Activated naive CD8-positive, alpha-beta T cell treated with anti-CD3 and anti-CD28 coated beads for 36 hours (primary cell): ENCODE measurements at regions not wholly inside any gene's neighbourhood (a gene's known extent, or its start where the extent isn't known, plus 50 kb on each side); places are given as distances from the start of the nearest gene placed in this dataset.
A peak's percentile ranks its signal among the peaks of the same experiment; 100 is the strongest.
"Not testable (repeated sequence)": the region's sequence is repeated elsewhere in the genome, so short reads cannot be mapped to it uniquely, and the experiment has no call there.

Experiments used
- DNase-seq: peaks from one replicate; pipeline ENCODE4 v3.0.0; 2021
- H3K27ac Mint-ChIP-seq: one replicate; pipeline ENCODE4 v1.8.0; 2022; ENCODE audit warnings: mild to moderate bottlenecking, moderate library complexity, mixed read lengths
- H3K27me3 Mint-ChIP-seq: one replicate; pipeline ENCODE4 v1.8.0; 2022; ENCODE audit warnings: mild to moderate bottlenecking, mixed read lengths
- H3K36me3 Mint-ChIP-seq: one replicate; pipeline ENCODE4 v1.8.0; 2021; ENCODE audit warnings: mild to moderate bottlenecking, mixed read lengths
- H3K4me1 Mint-ChIP-seq: one replicate; pipeline ENCODE4 v1.8.0; 2021; ENCODE audit warnings: mixed read lengths
- H3K4me3 Mint-ChIP-seq: one replicate; pipeline ENCODE4 v1.8.0; 2022; ENCODE audit warnings: mild to moderate bottlenecking, moderate library complexity, mixed read lengths
- H3K9me3 Mint-ChIP-seq: one replicate; pipeline ENCODE4 v1.8.0; 2022; ENCODE audit warnings: mixed read lengths

DNA sequence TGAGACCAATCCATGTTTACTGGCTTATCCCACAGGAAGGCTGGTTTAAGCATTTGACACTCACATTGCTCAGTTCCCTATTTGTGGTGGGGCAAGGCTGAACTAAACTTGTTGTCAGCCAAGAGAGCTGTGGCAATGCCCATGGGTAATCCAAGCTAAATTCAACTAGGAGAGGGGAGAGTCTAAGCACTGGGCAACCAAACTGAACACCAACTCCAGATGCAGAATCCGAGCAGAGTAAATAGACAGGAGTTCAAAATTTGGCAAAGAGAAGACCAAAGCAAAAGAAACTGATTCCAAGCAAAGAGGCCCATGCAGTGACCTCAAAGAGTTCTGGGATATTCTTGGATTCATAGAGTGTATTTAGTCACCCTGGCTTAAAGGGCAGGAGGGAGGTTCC, 106.5 kb upstream of the NT5E start:
- H3K27me3 Mint-ChIP-seq = peaks cover 19% of the 10 kb centered on the region
- DNase-seq = no peak
- H3K9me3 Mint-ChIP-seq = no peaks in the 10 kb centered on the region
- no peak overlapping the region for H3K4me3 Mint-ChIP-seq
- H3K36me3 Mint-ChIP-seq = no peaks in the 10 kb centered on the region
- no peaks in the 10 kb centered on the region for H3K4me1 Mint-ChIP-seq
- H3K27ac Mint-ChIP-seq = no peak overlapping the region

DNA sequence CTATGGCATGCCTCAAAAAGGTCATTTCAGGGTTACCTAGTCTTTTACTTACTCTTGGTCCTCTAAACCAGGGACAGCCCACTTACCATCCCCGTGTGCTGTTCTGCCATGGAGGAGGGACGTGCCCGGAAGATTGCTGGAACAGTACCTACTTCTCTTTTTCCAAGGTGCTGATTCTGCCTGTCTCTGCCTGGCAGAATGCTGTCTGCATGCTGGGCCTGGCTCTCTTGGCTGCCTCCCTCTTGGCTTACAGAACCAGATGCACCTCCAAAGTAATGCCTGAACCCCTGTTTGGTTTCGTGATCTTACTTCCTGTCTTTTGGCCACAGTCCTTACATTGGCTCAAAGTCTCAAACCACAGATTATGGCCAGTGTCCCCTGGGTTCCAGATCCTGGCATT, 120.7 kb upstream of the NT5E start:
- Mint-ChIP-seq H3K27ac (no peak overlapping the region), H3K4me1 (no peaks in the 10 kb centered on the region), H3K9me3 (no peaks in the 10 kb centered on the region), H3K36me3 (no peaks in the 10 kb centered on the region), H3K27me3 (peaks cover 13% of the 10 kb centered on the region), H3K4me3 (no peak overlapping the region)
- DNase-seq = no peak

DNA sequence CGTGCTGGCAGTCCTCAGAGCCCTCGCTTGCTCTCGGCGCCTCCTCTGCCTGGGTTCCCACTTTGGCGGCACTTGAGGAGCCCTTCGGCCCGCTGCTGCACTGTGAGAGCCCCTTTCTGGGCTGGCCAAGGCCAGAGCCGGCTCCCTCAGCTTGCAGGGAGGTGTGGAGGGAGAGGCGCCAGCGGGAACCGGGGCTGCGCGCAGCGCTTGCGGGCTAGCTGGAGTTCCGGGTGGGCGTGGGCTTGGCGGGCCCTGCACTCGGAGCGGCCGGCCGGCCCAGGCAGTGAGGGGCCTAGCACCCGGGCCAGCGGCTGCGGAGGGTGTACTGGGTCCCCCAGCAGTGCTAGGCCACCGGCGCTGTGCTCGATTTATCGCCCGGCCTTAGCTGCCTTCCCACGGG, 124.1 kb upstream of the NT5E start:
- H3K9me3 Mint-ChIP-seq, H3K4me3 Mint-ChIP-seq, H3K4me1 Mint-ChIP-seq, H3K36me3 Mint-ChIP-seq, DNase-seq, H3K27ac Mint-ChIP-seq: not testable (repeated sequence)
- H3K27me3 Mint-ChIP-seq = peaks cover 12% of the 10 kb centered on the region

DNA sequence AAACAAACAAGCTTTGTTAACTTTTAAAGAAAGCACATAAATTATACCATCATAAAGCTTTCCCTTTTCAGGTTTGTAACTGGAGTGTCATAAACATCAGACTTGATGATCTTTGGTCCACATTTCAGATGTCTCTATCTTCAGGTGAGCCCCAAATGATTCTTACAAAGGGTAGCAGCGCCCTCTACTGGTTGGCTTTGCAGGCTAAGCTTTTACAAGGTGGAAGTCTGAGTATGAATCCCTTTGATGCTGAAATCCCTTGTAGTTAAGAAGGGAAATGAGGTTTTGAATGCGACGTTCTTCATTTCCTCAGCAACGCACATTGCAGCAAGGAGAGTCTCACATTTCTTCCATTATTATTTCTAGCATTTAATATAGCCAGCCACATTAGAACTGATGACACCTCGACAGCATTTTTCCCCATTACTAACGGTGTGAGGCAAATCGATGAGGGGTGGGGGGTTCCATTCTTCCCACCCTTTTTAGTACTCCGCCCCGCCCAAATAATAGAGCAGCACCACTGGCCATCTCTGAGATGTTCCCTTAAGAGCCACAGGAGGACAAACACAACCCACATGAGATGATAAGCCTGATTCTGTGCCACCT, 126.3 kb upstream of the NT5E start:
- H3K9me3 Mint-ChIP-seq = peaks cover 1% of the 10 kb centered on the region
- DNase-seq = peak; percentile 65
- H3K4me1 Mint-ChIP-seq = peaks cover 2% of the 10 kb centered on the region
- H3K27me3 Mint-ChIP-seq = peaks cover 9% of the 10 kb centered on the region
- H3K27ac Mint-ChIP-seq = no peak overlapping the region
- H3K4me3 Mint-ChIP-seq = no peak overlapping the region
- H3K36me3 Mint-ChIP-seq = no peaks in the 10 kb centered on the region

DNA sequence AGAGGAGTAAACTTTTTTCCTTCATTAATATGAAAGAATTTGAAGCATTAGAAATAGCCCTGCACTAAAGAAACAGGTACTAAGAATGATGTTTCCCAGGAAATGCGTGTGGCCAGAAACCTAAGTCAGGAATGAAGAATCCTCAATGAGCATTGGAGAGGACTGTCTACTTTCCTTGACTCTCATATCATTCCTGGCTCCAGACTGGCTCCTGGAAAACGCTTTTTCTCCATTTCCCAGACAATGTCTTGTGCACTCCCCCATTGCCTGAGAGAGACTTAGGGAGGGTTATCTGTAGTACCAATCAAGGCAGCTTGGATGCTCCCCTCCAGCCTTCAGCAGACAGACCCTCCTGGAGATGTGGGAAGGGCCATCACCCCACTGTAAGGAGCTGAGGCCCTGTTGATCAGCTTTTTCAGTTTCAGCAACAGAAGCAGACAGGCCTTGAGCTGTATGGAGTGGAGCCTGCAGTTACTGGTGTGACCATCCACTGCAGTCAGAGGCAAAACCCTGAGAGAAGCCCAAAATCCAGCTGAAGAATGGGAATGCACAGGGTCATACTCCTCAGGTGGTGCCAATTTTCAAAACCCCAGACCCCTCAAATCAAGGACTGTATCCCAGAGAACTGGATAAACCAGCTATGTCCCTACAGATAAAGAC, 127.3 kb upstream of the NT5E start:
- H3K4me3 Mint-ChIP-seq = no peak overlapping the region
- DNase-seq = no peak
- peaks cover 2% of the 10 kb centered on the region for H3K9me3 Mint-ChIP-seq
- peaks cover 9% of the 10 kb centered on the region for H3K27me3 Mint-ChIP-seq
- H3K4me1 Mint-ChIP-seq = peaks cover 2% of the 10 kb centered on the region
- H3K36me3 Mint-ChIP-seq = no peaks in the 10 kb centered on the region
- H3K27ac Mint-ChIP-seq = no peak overlapping the region

DNA sequence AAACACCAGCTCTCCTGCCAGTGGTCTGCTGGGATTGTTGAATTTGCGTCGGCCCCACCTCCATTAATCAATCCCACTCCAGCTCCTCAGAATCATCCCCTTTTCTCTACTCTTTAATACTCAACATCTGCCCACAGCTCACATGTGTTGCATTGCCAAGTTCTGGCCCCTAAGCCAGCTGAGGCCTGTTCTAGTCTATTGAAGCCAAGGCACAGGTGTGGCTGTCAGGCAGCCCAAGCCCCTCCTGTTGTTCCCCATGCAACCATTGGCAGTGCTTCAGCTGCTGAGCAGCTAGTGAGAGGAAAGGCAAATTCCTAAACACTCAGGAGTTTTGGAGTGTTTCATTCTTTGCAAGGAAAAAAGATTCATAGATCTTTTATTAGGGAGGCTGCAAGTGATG, 128.0 kb upstream of the NT5E start:
- Mint-ChIP-seq H3K9me3 (peaks cover 5% of the 10 kb centered on the region), H3K4me3 (no peak overlapping the region), H3K4me1 (peaks cover 2% of the 10 kb centered on the region), H3K27me3 (peaks cover 9% of the 10 kb centered on the region), H3K36me3 (no peaks in the 10 kb centered on the region), H3K27ac (no peak overlapping the region)
- no peak for DNase-seq

DNA sequence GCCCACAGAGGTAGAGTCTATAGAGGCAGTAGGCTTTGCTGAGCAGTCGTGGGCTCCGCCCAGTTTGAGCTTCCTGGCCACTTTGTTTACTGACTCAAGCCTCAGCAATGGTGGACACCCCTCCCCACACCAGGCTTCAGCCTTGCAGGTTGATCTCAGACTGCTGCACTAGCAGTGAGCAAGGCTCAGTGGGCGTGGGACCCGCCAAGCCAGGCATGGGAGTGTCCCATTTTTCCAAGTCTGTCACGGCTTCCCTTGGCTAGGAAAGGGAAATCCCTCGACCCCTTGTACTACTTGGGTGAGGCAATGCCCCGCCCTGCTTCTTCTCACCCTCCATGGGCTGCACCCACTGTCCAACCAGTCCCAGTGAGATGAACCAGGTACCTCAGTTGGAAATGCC, 135.3 kb upstream of the NT5E start:
- H3K36me3 Mint-ChIP-seq = no peaks in the 10 kb centered on the region
- H3K4me1 Mint-ChIP-seq = no peaks in the 10 kb centered on the region
- H3K27me3 Mint-ChIP-seq = peaks cover 5% of the 10 kb centered on the region
- DNase-seq = no peak
- no peak overlapping the region for H3K27ac Mint-ChIP-seq
- peaks cover 8% of the 10 kb centered on the region for H3K9me3 Mint-ChIP-seq
- no peak overlapping the region for H3K4me3 Mint-ChIP-seq

DNA sequence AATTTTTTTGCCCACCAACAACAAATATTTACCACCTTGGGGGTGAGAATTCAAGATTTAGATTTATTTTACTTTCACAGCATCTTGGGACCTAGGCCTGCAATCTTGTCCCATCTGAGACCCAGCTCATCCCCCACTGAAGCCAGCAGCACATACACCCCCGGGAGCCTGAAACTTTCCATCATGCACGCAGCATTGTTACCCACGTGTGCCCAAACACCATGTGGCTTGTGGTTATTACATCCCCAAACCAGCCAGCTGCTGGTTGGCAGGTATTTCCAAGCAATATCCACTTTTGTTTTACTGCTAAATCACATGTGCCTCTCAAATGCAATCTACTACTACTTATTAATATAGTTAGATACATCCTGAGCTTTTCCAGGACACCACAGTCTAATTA, 149.3 kb upstream of the NT5E start:
- no peak overlapping the region for H3K4me3 Mint-ChIP-seq
- H3K27ac Mint-ChIP-seq = no peak overlapping the region
- H3K9me3 Mint-ChIP-seq = no peaks in the 10 kb centered on the region
- H3K4me1 Mint-ChIP-seq = no peaks in the 10 kb centered on the region
- no peak for DNase-seq
- no peaks in the 10 kb centered on the region for H3K36me3 Mint-ChIP-seq
- peaks cover 10% of the 10 kb centered on the region for H3K27me3 Mint-ChIP-seq

DNA sequence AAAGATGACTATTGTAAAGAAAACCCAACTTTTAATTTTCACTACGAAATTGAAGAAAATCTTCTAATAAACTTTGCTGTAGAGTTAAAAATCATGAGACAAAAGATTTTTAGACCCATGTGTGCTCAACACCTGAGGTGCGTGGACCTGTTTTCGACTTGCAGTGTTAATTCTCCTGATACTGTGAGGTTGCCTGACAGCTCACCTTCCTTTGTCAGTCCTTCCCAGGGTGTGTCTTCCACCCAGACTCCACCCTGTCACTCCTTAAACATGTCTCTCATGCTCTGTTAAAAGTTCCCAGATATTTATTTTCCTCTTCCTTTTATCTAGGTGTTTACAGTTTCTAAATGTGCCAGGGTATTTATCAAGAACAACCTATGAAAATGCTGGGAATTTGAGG, 151.3 kb upstream of the NT5E start:
- H3K36me3 Mint-ChIP-seq = no peaks in the 10 kb centered on the region
- no peak overlapping the region for H3K27ac Mint-ChIP-seq

DNA sequence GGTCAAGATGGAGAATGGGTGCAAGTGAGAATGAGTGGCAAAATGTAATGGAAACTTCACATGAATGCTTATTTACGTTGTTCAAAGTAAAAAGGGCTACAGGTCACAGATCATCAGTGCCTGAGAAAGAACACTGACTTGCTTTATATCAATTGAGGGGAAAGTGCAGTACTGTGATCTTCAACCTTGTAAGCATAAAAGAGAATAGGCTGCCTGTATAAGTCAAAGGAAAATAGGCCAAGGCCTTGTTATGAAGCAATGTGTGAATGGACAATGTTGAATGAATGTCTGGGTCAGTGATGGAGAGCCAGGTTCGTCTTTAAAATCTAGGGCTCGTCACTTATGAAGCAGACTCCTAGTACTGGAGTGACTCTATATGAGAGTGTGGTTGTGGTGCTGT, 158.6 kb upstream of the NT5E start:
- Mint-ChIP-seq H3K27ac (no peak overlapping the region), H3K27me3 (peaks cover 4% of the 10 kb centered on the region), H3K4me1 (no peaks in the 10 kb centered on the region), H3K9me3 (peaks cover 2% of the 10 kb centered on the region), H3K36me3 (no peaks in the 10 kb centered on the region), H3K4me3 (no peak overlapping the region)
- DNase-seq = no peak

More for the DNA sequence above, 151.3 kb upstream of the NT5E start:
- no peak for DNase-seq
- Mint-ChIP-seq H3K4me3 (no peak overlapping the region), H3K4me1 (no peaks in the 10 kb centered on the region), H3K9me3 (no peaks in the 10 kb centered on the region), H3K27me3 (no peaks in the 10 kb centered on the region)

DNA sequence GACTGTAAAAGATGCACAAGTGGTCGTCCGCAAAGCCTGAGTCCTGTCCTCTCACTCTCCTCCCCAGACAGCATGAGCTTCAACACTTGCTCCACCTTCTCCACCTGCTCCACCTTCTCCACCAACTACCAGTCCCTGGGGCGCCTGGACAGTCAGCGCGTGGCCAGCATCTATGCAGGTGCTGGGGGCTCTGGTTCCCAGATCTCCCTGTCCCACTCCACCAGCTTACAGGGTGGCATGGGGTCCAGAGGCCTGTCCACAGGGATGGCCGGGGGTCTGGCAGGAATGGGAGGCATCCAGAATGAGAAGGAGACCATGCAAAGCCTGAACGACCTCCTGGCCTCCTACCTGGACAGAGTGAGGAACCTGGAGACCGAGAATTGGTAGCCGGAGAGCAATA, 162.2 kb upstream of the NT5E start:
- peaks cover 2% of the 10 kb centered on the region for H3K9me3 Mint-ChIP-seq
- no peak overlapping the region for H3K4me3 Mint-ChIP-seq
- H3K36me3 Mint-ChIP-seq = no peaks in the 10 kb centered on the region
- H3K27ac Mint-ChIP-seq = no peak overlapping the region
- no peaks in the 10 kb centered on the region for H3K4me1 Mint-ChIP-seq
- DNase-seq = no peak
- peaks cover 24% of the 10 kb centered on the region for H3K27me3 Mint-ChIP-seq

DNA sequence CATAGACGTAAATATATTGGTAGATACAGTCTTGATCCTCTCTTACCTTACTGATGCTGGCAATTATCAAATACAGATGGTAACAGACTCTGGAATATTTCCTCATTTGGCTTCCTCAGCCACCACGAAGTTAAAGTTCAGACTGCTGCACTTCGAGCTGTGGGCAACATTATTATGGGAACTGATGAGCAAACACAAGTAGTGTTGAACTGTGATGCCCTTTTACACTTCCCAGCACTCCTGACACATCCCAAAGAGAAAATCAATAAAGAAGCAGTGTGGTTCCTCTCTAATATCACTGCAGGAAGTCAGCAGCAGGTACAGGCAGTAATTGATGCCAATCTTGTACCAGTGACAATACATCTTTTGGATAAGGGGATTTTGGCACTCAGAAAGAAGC, 162.7 kb upstream of the NT5E start:
- Mint-ChIP-seq H3K36me3 (no peaks in the 10 kb centered on the region), H3K27me3 (peaks cover 24% of the 10 kb centered on the region), H3K4me1 (no peaks in the 10 kb centered on the region), H3K27ac (no peak overlapping the region), H3K9me3 (peaks cover 2% of the 10 kb centered on the region), H3K4me3 (no peak overlapping the region)
- no peak for DNase-seq

DNA sequence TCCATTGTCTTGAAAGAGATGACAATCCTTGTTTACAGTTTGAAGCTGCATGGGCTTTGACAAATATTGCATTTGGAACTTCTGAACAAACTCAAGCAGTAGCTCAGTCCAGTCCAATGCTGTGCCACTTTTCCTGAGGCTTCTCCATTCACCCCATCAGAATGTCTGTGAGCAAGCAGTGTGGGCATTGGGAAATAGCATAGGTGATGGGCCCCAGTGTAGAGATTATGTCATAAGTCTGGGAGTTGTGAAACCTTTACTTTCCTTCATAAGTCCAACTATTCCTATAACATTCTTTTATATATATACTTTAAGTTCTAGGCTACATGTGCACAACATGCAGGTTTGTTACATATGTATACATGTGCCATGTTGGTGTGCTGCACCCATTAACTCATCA, 163.4 kb upstream of the NT5E start:
- H3K4me3 Mint-ChIP-seq, H3K36me3 Mint-ChIP-seq, H3K9me3 Mint-ChIP-seq, H3K27ac Mint-ChIP-seq, DNase-seq, H3K4me1 Mint-ChIP-seq: not testable (repeated sequence)
- peaks cover 24% of the 10 kb centered on the region for H3K27me3 Mint-ChIP-seq

DNA sequence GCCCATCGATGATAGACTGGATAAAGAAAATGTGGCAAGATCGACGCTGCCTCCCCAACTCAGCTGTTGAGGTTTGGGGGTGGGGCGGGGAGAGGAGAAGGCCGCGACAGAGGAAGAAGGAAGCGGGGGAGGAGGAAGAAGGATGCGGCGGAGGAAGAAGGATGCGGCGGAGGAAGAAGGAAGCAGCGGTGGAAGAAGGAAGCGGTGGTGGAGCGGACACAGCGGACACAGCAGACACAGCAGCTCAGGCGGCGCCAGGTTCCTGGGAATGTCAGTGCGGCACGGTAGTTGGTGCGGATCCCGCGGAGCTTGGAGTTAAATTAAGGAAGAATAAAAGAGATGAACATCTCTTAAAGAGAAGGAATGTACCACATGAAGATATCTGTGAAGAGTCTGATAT, 163.9 kb upstream of the NT5E start:
- Mint-ChIP-seq H3K4me1 (no peaks in the 10 kb centered on the region), H3K36me3 (no peaks in the 10 kb centered on the region), H3K4me3 (no peak overlapping the region), H3K9me3 (peaks cover 2% of the 10 kb centered on the region), H3K27me3 (peaks cover 24% of the 10 kb centered on the region), H3K27ac (no peak overlapping the region)
- DNase-seq = no peak

DNA sequence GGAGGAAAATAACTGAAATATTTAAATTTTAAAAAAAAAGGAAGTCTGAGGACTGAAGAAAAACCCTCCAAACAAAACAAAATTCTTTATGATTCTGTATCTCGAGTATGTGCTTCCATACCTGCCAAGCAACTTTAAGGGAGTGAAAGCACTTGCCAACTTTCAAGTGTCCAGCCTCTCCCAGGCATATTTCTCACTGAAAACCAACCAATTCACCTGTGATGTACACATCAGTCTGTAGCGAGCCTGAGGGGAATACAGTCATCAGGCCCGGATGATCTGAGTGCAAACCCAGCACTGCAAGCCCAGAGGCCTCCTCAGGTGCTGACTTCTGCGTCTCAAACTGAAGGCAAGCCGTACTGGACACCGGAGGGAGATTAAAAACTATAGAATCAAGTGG, 164.8 kb upstream of the NT5E start:
- H3K36me3 Mint-ChIP-seq = no peaks in the 10 kb centered on the region
- H3K27ac Mint-ChIP-seq = no peak overlapping the region
- peaks cover 24% of the 10 kb centered on the region for H3K27me3 Mint-ChIP-seq
- no peaks in the 10 kb centered on the region for H3K9me3 Mint-ChIP-seq
- H3K4me1 Mint-ChIP-seq = no peaks in the 10 kb centered on the region
- no peak overlapping the region for H3K4me3 Mint-ChIP-seq
- DNase-seq = no peak

DNA sequence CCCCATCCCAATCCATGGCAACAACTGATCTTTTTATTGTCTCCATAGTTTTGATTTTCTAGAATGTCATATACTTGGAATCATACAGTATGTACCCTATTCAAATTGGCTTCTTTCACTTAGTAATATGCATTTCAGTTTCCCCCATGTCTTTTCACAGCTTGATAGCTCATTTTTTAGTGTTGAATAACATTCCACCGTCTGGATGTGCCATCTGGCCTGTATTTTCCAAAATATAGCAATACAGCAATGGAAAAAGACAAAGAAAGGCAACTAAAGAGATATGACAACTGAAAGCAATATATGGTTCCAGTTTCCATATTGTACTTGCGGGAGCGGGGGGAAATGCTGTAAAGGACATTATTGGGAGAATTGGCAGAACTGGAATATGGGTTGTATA, 166.4 kb upstream of the NT5E start:
- H3K9me3 Mint-ChIP-seq = no peaks in the 10 kb centered on the region
- no peak overlapping the region for H3K4me3 Mint-ChIP-seq
- H3K27ac Mint-ChIP-seq = no peak overlapping the region
- H3K4me1 Mint-ChIP-seq = no peaks in the 10 kb centered on the region
- DNase-seq = no peak
- no peaks in the 10 kb centered on the region for H3K36me3 Mint-ChIP-seq
- peaks cover 24% of the 10 kb centered on the region for H3K27me3 Mint-ChIP-seq
